ENCODE measurements at regions not wholly inside any gene's neighbourhood (a gene's known extent, or its start where the extent isn't known, plus 50 kb on each side); places are given as distances from the start of the nearest gene placed in this dataset.

DNA sequence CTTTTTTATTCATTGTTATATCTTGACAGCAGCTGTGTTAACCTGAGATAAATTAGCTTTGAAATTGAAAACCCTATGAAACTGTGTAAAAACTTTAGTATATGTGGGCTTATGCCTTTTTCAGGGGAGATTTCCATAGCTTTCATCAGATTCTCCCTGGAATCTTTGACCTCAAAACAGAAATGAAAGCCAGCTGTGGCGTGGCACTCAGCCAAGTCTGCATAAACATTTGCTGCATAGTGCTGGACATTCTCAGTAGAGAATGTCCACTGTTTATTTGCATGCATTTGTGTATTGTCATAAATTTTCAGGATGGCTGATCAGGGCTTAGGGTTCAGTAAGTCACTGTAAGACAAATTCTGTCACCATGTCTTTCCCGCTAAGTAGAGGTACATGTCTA is 115.3 kb upstream of the NAP1L1 start:
- intact Hi-C loops (cut with DNase I), result no loop called here
- H3K36me3 ChIP-seq, result no peaks in the 10 kb centered on the region
- no peak overlapping the region for H3K27ac ChIP-seq
- TF ChIP-seq, protein P1, sequence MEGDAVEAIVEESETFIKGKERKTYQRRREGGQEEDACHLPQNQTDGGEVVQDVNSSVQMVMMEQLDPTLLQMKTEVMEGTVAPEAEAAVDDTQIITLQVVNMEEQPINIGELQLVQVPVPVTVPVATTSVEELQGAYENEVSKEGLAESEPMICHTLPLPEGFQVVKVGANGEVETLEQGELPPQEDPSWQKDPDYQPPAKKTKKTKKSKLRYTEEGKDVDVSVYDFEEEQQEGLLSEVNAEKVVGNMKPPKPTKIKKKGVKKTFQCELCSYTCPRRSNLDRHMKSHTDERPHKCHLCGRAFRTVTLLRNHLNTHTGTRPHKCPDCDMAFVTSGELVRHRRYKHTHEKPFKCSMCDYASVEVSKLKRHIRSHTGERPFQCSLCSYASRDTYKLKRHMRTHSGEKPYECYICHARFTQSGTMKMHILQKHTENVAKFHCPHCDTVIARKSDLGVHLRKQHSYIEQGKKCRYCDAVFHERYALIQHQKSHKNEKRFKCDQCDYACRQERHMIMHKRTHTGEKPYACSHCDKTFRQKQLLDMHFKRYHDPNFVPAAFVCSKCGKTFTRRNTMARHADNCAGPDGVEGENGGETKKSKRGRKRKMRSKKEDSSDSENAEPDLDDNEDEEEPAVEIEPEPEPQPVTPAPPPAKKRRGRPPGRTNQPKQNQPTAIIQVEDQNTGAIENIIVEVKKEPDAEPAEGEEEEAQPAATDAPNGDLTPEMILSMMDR (IDR thresholded peaks at IDR 0.05), result no peak
- H3K9me3 ChIP-seq, result peaks cover 16% of the 10 kb centered on the region
- no peaks in the 10 kb centered on the region for H3K4me1 ChIP-seq
- DNase-seq (ENCODE audit: extremely low spot score in 2 of 2), result no peak
- H3K27me3 ChIP-seq, result no peaks in the 10 kb centered on the region
- no peak overlapping the region for H3K4me3 ChIP-seq

DNA sequence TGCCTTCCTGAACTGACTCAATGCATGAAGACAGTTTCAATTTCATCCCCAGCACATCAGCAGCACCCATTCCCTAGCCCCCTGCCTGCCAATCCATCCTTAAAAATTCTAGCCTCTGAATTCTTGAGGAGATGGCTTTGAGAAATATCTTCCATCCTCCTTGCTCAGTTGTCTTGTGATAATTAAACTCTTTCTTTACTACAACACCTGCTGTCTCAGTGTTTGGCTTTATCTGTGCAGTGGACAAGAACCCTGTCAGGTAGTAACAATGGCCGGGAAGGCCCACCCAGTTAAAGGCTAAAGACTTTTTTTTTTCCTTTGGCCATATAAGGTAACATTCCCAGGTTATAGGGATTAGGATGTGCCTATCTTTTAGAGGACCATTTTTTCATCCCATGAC is 114.4 kb upstream of the NAP1L1 start:
- no peak overlapping the region for H3K4me3 ChIP-seq
- TF ChIP-seq, protein P1 (IDR thresholded peaks at IDR 0.05), result no peak
- no peak for TF ChIP-seq POLR2A (IDR thresholded peaks at IDR 0.05)
- no peak for TF ChIP-seq POLR2AphosphoS5 (IDR thresholded peaks at IDR 0.05; ENCODE audit: insufficient read depth in 1 of 2, low read depth in 1 of 2)
- H3K4me1 ChIP-seq, result no peaks in the 10 kb centered on the region
- no peaks in the 10 kb centered on the region for H3K36me3 ChIP-seq
- intact Hi-C loops (cut with DNase I), result no loop called here
- H3K9me3 ChIP-seq, result peaks cover 16% of the 10 kb centered on the region
- H3K27ac ChIP-seq, result no peak overlapping the region
- no peak for DNase-seq (ENCODE audit: extremely low spot score in 2 of 2)
- no peaks in the 10 kb centered on the region for H3K27me3 ChIP-seq

DNA sequence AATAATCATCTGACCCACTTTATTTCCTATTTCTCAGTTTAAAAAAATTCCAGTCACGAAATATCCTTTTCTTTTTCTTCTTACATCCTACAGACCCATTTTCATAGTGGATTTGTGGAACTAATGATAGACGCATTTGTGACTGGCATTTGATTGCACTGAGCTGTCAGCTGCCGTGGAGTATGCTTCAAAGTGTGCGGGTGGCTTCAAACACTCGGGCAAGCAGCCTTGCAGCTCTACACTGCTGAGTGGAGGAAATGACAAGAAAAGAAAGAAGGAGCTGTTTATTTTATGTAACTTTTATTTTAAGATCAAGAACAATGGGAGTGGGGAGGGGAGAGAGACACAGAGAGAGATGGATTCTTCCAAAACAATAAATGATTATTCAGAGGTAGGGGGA is 112.8 kb upstream of the NAP1L1 start:
- H3K4me3 ChIP-seq, result no peak overlapping the region
- H3K36me3 ChIP-seq, result no peaks in the 10 kb centered on the region
- TF ChIP-seq POLR2A (IDR thresholded peaks at IDR 0.05), result no peak
- DNase-seq (ENCODE audit: extremely low spot score in 2 of 2), result no peak
- no peaks in the 10 kb centered on the region for H3K27me3 ChIP-seq
- peaks cover 16% of the 10 kb centered on the region for H3K9me3 ChIP-seq
- no peaks in the 10 kb centered on the region for H3K4me1 ChIP-seq
- no peak overlapping the region for H3K27ac ChIP-seq
- intact Hi-C loops (cut with DNase I), result no loop called here

DNA sequence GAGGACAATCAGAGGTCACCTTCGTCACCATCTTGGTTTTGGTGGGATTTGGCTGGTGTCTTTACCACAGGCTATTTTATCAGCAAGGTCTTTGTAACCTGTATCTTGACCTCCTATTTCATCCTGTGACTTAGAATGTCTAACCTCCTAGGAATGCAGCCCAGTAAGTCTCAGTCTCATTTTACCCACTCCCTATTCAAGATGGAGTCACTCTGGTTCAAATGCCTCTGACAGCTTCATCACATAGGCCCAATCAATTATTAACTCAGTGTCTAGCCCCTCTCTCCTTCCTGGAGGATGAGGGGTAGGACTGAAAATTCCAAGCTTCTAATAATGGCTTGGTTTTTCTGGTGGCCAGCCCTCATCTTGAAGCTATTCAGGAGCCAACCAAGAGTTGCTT is 111.4 kb upstream of the NAP1L1 start:
- no peaks in the 10 kb centered on the region for H3K27me3 ChIP-seq
- no peak for DNase-seq (ENCODE audit: extremely low spot score in 2 of 2)
- intact Hi-C loops (cut with DNase I), result no loop called here
- H3K4me1 ChIP-seq, result no peaks in the 10 kb centered on the region
- no peak overlapping the region for H3K27ac ChIP-seq
- H3K36me3 ChIP-seq, result no peaks in the 10 kb centered on the region
- H3K9me3 ChIP-seq, result peaks cover 16% of the 10 kb centered on the region
- no peak for TF ChIP-seq POLR2A (IDR thresholded peaks at IDR 0.05)
- TF ChIP-seq, protein P1 (IDR thresholded peaks at IDR 0.05), result no peak
- no peak for TF ChIP-seq POLR2AphosphoS5 (IDR thresholded peaks at IDR 0.05; ENCODE audit: insufficient read depth in 1 of 2, low read depth in 1 of 2)
- no peak overlapping the region for H3K4me3 ChIP-seq

DNA sequence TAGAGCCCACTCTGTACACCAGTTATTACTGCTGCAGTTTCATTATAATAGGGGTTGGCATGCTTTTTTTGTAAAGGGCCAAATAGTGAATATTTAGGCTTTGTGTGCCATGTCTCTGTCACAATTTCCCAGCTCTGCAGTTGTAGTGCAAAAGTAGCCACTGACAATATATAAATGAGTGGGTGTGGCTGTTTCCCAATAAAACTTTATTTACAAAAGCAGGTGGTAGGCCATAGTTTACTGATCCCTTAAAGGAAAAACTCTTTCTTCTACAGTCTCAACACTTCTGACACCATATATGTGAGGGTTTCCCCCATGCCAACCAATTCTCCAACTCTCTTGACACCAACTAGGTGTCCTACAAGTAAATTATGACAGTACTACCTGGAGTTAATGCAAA is 110.2 kb upstream of the NAP1L1 start:
- H3K9me3 ChIP-seq, result peaks cover 16% of the 10 kb centered on the region
- H3K27ac ChIP-seq, result no peak overlapping the region
- H3K4me1 ChIP-seq, result no peaks in the 10 kb centered on the region
- DNase-seq (ENCODE audit: extremely low spot score in 2 of 2), result no peak
- no peaks in the 10 kb centered on the region for H3K36me3 ChIP-seq
- no peak for TF ChIP-seq POLR2AphosphoS5 (IDR thresholded peaks at IDR 0.05; ENCODE audit: insufficient read depth in 1 of 2, low read depth in 1 of 2)
- no peak overlapping the region for H3K4me3 ChIP-seq
- intact Hi-C loops (cut with DNase I), result no loop called here
- no peaks in the 10 kb centered on the region for H3K27me3 ChIP-seq

DNA sequence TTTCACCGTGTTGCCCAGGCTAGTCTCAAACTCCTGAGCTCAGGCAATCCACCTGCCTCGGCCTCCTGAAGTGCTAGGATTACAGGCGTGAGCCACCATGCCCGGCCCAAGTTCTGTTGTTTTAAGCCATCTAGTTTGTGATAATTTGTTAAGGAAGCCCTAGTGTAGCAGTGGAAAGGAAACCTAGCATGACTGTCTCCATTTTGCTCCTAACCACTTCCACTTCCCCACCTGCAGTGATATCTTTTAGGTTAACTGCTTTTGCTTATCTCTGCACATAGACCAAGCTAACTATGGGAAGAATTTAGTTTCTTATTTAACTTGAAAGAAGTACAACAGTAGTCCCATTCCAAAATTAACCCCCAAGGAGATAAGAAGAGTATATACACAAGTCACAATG is 109.5 kb upstream of the NAP1L1 start:
- Histone ChIP-seq H3K27ac (no peak overlapping the region), H3K9me3 (peaks cover 13% of the 10 kb centered on the region), H3K4me1 (no peaks in the 10 kb centered on the region), H3K36me3 (no peaks in the 10 kb centered on the region), H3K27me3 (no peaks in the 10 kb centered on the region), H3K4me3 (no peak overlapping the region)
- TF ChIP-seq, protein P1 (IDR thresholded peaks at IDR 0.05), result no peak
- no peak for TF ChIP-seq POLR2AphosphoS5 (IDR thresholded peaks at IDR 0.05; ENCODE audit: insufficient read depth in 1 of 2, low read depth in 1 of 2)
- no peak for TF ChIP-seq POLR2A (IDR thresholded peaks at IDR 0.05)
- intact Hi-C loops (cut with DNase I), result no loop called here
- no peak for DNase-seq (ENCODE audit: extremely low spot score in 2 of 2)

All from vagina (tissue), 2 donors.